ENCODE measurements at regions not wholly inside any gene's neighbourhood (a gene's known extent, or its start where the extent isn't known, plus 50 kb on each side); places are given as distances from the start of the nearest gene placed in this dataset.

DNA sequence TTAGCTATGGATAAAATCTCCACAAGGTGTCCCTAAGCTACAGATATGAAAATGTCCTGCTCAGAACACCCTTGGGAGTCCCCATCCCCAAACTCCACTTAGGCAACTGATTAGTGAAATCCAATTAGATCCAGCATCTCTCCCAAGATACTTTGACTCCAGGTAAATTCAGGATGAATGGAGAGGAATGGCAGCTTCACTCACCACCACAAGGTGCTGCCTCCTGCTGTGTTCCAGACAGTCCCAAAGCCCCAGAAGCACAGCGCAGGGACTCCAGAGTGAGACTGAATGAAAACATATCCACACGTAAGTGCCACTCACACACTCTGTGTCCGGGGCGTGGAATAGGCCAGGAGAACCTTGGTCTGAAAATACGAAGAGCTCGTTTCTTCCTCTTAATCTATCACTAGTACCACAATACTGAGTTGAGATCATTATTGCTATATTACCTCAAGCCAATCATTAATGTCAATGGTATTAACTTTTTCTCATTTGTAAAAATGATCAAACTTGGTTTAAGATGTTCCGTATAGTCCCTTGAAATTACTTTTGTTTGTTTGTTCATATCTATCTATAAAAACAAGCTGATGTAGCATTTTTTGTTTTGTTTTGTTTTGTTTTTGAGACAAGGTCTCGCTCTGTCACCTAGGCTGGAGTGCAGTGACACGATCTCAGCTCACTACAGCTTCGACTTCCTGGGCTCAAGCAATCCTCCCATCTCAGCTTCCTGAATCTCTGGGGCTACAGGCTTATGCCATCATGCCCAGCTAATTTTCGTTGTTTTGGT, 70.0 kb upstream of the BICD1 start:
- TF ChIP-seq, protein P1, sequence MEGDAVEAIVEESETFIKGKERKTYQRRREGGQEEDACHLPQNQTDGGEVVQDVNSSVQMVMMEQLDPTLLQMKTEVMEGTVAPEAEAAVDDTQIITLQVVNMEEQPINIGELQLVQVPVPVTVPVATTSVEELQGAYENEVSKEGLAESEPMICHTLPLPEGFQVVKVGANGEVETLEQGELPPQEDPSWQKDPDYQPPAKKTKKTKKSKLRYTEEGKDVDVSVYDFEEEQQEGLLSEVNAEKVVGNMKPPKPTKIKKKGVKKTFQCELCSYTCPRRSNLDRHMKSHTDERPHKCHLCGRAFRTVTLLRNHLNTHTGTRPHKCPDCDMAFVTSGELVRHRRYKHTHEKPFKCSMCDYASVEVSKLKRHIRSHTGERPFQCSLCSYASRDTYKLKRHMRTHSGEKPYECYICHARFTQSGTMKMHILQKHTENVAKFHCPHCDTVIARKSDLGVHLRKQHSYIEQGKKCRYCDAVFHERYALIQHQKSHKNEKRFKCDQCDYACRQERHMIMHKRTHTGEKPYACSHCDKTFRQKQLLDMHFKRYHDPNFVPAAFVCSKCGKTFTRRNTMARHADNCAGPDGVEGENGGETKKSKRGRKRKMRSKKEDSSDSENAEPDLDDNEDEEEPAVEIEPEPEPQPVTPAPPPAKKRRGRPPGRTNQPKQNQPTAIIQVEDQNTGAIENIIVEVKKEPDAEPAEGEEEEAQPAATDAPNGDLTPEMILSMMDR (IDR thresholded peaks at IDR 0.05) = no peak
- no peak for TF ChIP-seq ZFX (IDR thresholded peaks at IDR 0.05; ENCODE audit: borderline replicate concordance)
